Activated B cell treated with CpG ODN at 0.5 μM for 24 hours (primary cell): ENCODE measurements at regions not wholly inside any gene's neighbourhood (a gene's known extent, or its start where the extent isn't known, plus 50 kb on each side); places are given as distances from the start of the nearest gene placed in this dataset.

ENCODE experiments used
- ATAC-seq: fragments of 200-7000 bp; cut with Tn5 transposase; one replicate; pipeline ENCODE4 v1.10.0; 2021; ENCODE audit warnings: low read depth, mild to moderate bottlenecking, moderate library complexity
- CTCF ChIA-PET: fragments of 350-600 bp; sonication (Branson Sonifier 250); formaldehyde crosslinking; loops from one replicate; lab custom pipeline; 2021; ENCODE audit warnings: antibody characterized with exemption; lab: Charles Lee
- POLR2A ChIA-PET: fragments of 350-600 bp; sonication (Branson Sonifier 250); formaldehyde crosslinking; loops from one replicate; lab custom pipeline; 2021; ENCODE audit warnings: antibody characterized with exemption; lab: Charles Lee
- DNase-seq: peaks from one replicate; pipeline ENCODE4 v3.0.0; 2022
- H3K27ac Mint-ChIP-seq: one replicate; pipeline ENCODE4 v1.8.0; 2020; ENCODE audit warnings: mixed read lengths
- H3K27me3 Mint-ChIP-seq: one replicate; pipeline ENCODE4 v1.8.0; 2021; ENCODE audit warnings: mixed read lengths
- H3K36me3 Mint-ChIP-seq: one replicate; pipeline ENCODE4 v1.8.0; 2021; ENCODE audit warnings: low read depth, mixed read lengths
- H3K4me1 Mint-ChIP-seq: one replicate; pipeline ENCODE4 v1.8.0; 2021; ENCODE audit warnings: mixed read lengths
- H3K4me3 Mint-ChIP-seq: one replicate; pipeline ENCODE4 v1.8.0; 2020; ENCODE audit warnings: mild to moderate bottlenecking, mixed read lengths
- H3K9me3 Mint-ChIP-seq: one replicate; pipeline ENCODE4 v1.8.0; 2020; ENCODE audit warnings: mixed read lengths
- CTCF ChIP-seq: fragments of 200-600 bp; IDR thresholded peaks from one replicate; pipeline ENCODE4 v1.8.0; 2022; ENCODE audit warnings: antibody characterized with exemption, mild to moderate bottlenecking
- intact Hi-C: fragments of 100-400 bp; cut with micrococcal nuclease; formaldehyde crosslinking; loops from one replicate; pipeline ENCODE4 v1.15.1; 2024

GRCh38 chr2:54402350-54402749, 53.8 kb upstream of the SPTBN1 start:
- no peak for TF ChIP-seq CTCF
- no peak for ATAC-seq
- POLR2A ChIA-PET: no interaction called here
- CTCF ChIA-PET: no interaction called here
- Mint-ChIP-seq H3K4me1 (peaks cover 9% of the 10 kb centered on the region), H3K4me3 (no peak overlapping the region), H3K27me3 (peaks cover 30% of the 10 kb centered on the region), H3K9me3 (no peaks in the 10 kb centered on the region), H3K36me3 (no peaks in the 10 kb centered on the region), H3K27ac (no peak overlapping the region)
- DNase-seq: no peak
- intact Hi-C loops: no loop called here

GRCh38 chr2:54403512-54404238, 52.5 kb upstream of the SPTBN1 start:
- ATAC-seq (no peak), DNase-seq (no peak)
- intact Hi-C loops: no loop called here
- H3K4me1 Mint-ChIP-seq: peaks cover 9% of the 10 kb centered on the region
- ChIA-PET POLR2A (no interaction called here), CTCF (no interaction called here)
- peaks cover 39% of the 10 kb centered on the region for H3K27me3 Mint-ChIP-seq
- no peak for TF ChIP-seq CTCF
- H3K4me3 Mint-ChIP-seq: no peak overlapping the region
- H3K9me3 Mint-ChIP-seq: no peaks in the 10 kb centered on the region
- H3K27ac Mint-ChIP-seq: no peak overlapping the region
- H3K36me3 Mint-ChIP-seq: no peaks in the 10 kb centered on the region

GRCh38 chr2:54404270-54404669, 51.9 kb upstream of the SPTBN1 start:
- Mint-ChIP-seq H3K36me3 (no peaks in the 10 kb centered on the region), H3K4me1 (peaks cover 9% of the 10 kb centered on the region), H3K4me3 (no peak overlapping the region), H3K27ac (no peak overlapping the region), H3K9me3 (no peaks in the 10 kb centered on the region), H3K27me3 (peaks cover 39% of the 10 kb centered on the region)
- no peak for TF ChIP-seq CTCF
- ChIA-PET POLR2A (no interaction called here), CTCF (no interaction called here)
- no peak for ATAC-seq
- DNase-seq: no peak
- intact Hi-C loops: no loop called here

GRCh38 chr2:54406031-54406430, 50.1 kb upstream of the SPTBN1 start:
- no peaks in the 10 kb centered on the region for H3K36me3 Mint-ChIP-seq
- H3K9me3 Mint-ChIP-seq: no peaks in the 10 kb centered on the region
- DNase-seq (no peak), ATAC-seq (no peak)
- H3K4me1 Mint-ChIP-seq: peaks cover 9% of the 10 kb centered on the region
- CTCF ChIA-PET: interaction anchor here (0.7 kb wide), 1 partner anchor 97 kb away, joined by 3 read pairs; no protein-coding TSS in a partner anchor
- intact Hi-C loops: no loop called here
- POLR2A ChIA-PET: no interaction called here
- TF ChIP-seq CTCF: no peak
- H3K4me3 Mint-ChIP-seq: no peak overlapping the region
- H3K27ac Mint-ChIP-seq: no peak overlapping the region
- peaks cover 44% of the 10 kb centered on the region for H3K27me3 Mint-ChIP-seq
